ENCODE measurements at regions not wholly inside any gene's neighbourhood (a gene's known extent, or its start where the extent isn't known, plus 50 kb on each side); places are given as distances from the start of the nearest gene placed in this dataset.

DNA sequence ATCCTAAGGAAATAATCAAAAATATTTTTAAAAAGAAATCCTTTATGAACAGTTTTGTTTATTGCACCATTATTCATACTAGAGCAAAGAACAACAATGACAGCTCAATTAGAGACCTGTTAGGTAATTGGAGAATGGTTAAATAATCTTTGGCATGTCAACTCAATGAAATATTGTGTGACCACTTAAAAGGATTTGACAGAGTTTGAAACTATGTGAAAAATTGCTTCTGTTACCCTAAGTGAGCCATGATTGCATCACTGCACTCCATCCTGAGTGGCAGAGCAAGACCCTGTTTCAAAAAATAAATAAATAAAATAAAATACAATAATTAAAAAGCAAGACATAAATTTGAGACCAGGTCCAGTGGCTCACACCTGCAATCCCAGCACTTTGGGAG lies 66.1 kb upstream of the ATP8B1 start:
- TF ChIP-seq, protein P1, sequence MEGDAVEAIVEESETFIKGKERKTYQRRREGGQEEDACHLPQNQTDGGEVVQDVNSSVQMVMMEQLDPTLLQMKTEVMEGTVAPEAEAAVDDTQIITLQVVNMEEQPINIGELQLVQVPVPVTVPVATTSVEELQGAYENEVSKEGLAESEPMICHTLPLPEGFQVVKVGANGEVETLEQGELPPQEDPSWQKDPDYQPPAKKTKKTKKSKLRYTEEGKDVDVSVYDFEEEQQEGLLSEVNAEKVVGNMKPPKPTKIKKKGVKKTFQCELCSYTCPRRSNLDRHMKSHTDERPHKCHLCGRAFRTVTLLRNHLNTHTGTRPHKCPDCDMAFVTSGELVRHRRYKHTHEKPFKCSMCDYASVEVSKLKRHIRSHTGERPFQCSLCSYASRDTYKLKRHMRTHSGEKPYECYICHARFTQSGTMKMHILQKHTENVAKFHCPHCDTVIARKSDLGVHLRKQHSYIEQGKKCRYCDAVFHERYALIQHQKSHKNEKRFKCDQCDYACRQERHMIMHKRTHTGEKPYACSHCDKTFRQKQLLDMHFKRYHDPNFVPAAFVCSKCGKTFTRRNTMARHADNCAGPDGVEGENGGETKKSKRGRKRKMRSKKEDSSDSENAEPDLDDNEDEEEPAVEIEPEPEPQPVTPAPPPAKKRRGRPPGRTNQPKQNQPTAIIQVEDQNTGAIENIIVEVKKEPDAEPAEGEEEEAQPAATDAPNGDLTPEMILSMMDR (IDR thresholded peaks at IDR 0.05) = no peak
- no peak overlapping the region for H3K27ac ChIP-seq
- DNase-seq (ENCODE audit: low spot score) = no peak
- H3K36me3 ChIP-seq = no peaks in the 10 kb centered on the region
- H3K4me3 ChIP-seq = no peak overlapping the region
- no peaks in the 10 kb centered on the region for H3K4me1 ChIP-seq
- no peaks in the 10 kb centered on the region for H3K27me3 ChIP-seq
- H3K9me3 ChIP-seq = peaks cover 0 to 22% of the 10 kb centered on the region in 2 donors

DNA sequence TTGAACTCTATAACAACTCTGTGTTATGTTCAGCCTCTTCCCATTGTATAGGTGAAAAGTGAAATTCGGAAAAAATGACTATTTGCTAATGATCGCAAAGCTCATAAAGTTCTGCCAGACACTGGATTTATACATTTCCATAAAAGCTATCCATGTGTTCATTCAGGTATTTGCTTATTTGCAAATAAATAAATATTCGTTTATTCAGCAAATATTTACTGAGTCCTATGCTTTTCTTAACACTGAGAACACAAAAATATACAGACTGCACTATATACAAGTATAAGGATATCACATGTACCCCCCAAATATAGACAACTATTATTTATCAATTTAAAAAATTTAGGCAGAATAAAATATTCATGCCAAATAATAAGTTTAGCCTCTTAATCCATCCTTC lies 63.2 kb upstream of the ATP8B1 start:
- Histone ChIP-seq H3K4me3 (no peak overlapping the region), H3K9me3 (peaks cover 0 to 3% of the 10 kb centered on the region in 2 donors), H3K36me3 (no peaks in the 10 kb centered on the region), H3K27ac (no peak overlapping the region), H3K27me3 (no peaks in the 10 kb centered on the region), H3K4me1 (no peaks in the 10 kb centered on the region)
- TF ChIP-seq, protein P1 (IDR thresholded peaks at IDR 0.05) = no peak
- DNase-seq (ENCODE audit: low spot score) = no peak

DNA sequence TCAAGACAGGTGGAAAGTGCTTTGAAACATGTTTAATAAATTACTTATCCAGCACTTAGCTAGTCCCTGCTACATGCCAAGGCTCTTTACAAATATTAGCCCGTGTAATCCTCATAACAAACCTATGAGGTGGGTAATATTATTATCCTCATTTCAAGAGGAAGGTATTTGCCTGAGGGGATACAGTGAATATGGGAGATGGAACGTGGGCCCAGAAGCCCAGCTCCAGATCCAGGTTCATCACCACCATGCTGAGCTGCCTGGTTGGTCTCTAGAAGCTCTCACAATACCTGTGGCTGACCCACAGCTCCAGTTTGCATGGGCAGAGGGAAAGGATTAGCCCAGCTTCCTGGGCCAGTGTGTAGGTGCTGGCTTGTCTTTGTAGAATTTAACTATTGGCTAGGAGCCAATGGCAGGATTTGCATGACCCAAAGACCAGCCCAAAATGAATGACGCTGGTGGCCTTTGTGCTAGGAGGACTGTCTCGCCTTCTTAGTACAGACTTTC lies 61.6 kb upstream of the ATP8B1 start:
- no peak for DNase-seq (ENCODE audit: low spot score)
- Histone ChIP-seq H3K36me3 (no peaks in the 10 kb centered on the region), H3K9me3 (no peaks in the 10 kb centered on the region), H3K4me3 (no peak overlapping the region), H3K4me1 (no peaks in the 10 kb centered on the region), H3K27me3 (no peaks in the 10 kb centered on the region), H3K27ac (no peak overlapping the region)
- TF ChIP-seq, protein P1 (IDR thresholded peaks at IDR 0.05) = no peak

DNA sequence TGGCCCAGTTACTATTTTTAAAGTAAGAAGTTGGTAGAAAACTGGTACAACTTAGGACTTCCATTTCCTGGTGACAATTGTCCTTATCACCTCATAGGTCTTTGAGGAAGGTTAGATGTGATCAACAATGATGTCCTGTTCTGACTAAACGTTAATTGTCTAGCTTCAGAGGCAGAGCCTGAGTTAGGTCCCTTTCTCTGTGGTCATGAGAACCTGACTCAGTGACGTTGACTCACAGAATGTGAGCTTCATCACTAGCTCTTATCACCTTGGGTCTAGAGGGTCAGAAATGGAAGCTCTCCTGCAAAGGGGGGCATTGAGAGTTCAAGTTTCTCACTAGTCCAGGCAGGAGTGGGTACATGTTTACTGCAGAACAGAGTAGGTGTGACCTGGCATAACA lies 60.6 kb upstream of the ATP8B1 start:
- no peak for DNase-seq (ENCODE audit: low spot score)
- TF ChIP-seq, protein P1 (IDR thresholded peaks at IDR 0.05) = no peak
- Histone ChIP-seq H3K4me3 (no peak overlapping the region), H3K27ac (no peak overlapping the region), H3K36me3 (no peaks in the 10 kb centered on the region), H3K27me3 (no peaks in the 10 kb centered on the region), H3K9me3 (no peaks in the 10 kb centered on the region), H3K4me1 (no peaks in the 10 kb centered on the region)

DNA sequence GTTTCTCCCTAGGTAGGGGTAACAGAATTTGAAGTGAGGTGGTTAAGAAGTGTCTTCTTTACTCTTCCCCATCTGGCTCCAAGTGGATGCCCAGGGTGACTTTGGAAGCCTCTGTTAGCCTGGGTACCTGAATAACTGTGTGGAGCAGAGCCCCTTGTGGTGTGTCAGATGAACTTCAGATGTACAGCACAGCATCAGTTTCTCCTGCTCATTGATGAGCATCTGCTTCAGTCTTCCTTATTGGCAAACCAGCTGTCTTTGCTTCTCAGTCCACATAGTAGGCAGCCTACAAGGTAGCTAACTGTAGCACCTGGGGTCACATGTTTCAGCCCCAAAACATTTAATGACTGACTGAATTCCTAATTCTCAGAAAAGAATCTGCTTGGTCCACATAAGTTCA lies 56.2 kb upstream of the ATP8B1 start:
- DNase-seq (ENCODE audit: low spot score) = no peak
- Histone ChIP-seq H3K4me3 (no peak overlapping the region), H3K27ac (no peak overlapping the region), H3K36me3 (no peaks in the 10 kb centered on the region), H3K9me3 (no peaks in the 10 kb centered on the region), H3K4me1 (no peaks in the 10 kb centered on the region), H3K27me3 (no peaks in the 10 kb centered on the region)
- TF ChIP-seq, protein P1 (IDR thresholded peaks at IDR 0.05) = peak in 1 of 2 donors; percentile 25

DNA sequence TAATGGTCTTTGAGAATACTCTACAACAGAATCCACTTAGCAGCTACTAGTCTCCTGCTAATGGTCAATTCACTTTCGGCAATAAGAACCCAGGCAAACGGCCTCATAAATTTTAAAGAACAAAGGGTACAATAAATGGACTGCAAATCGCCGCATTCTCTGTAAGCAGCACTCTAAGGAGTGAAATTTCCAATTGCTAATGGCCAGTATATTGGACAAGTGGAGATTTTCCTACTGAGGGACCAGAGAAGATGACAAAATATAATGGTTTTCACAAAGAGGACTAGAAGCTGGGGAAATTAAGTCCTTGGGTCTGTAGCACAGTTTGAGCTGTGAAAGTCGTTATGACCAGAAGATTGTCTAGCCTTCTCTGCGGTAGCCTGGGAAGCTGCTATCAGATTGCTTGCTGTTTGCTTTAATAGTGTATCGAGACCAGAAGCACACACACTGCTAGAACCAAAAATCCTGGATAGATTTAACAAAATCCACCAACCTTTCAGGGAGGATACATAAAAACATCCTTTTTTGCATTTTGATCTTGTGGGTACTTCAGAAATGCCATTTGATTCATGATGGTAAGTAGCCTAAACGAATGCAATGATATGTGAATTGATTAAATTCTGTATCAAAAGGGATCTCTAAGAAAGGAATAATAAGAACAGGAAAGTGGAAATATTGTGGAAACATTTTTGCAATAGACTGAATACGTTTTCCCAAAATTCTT lies 53.6 kb upstream of the ATP8B1 start:
- Histone ChIP-seq H3K27ac (no peak overlapping the region), H3K27me3 (no peaks in the 10 kb centered on the region), H3K4me3 (no peak overlapping the region), H3K9me3 (no peaks in the 10 kb centered on the region), H3K4me1 (no peaks in the 10 kb centered on the region), H3K36me3 (no peaks in the 10 kb centered on the region)
- TF ChIP-seq, protein P1 (IDR thresholded peaks at IDR 0.05) = no peak
- no peak for DNase-seq (ENCODE audit: low spot score)
